SK-N-SH (cell line): ENCODE measurements at regions not wholly inside any gene's neighbourhood (a gene's known extent, or its start where the extent isn't known, plus 50 kb on each side); places are given as distances from the start of the nearest gene placed in this dataset.
A peak's percentile ranks its signal among the peaks of the same experiment; 100 is the strongest.

Experiments
- CTCF ChIA-PET: fragments of 300-600, 350-600 bp; formaldehyde crosslinking; extraction: SDS; loops from one replicate; lab custom pipeline; 2021; lab: Yijun Ruan, JAX
- POLR2A ChIA-PET: fragments of 350-600 bp; sonication (Branson Sonifier 250); formaldehyde crosslinking; extraction: SDS; loops from one replicate; lab custom pipeline; 2020; ENCODE audit warnings: antibody characterized with exemption, inconsistent platforms; lab: Yijun Ruan, JAX
- DNase-seq: peaks from one replicate; pipeline ENCODE4 v3.0.0; 2012
- H2AFZ ChIP-seq: fragments of 200-600 bp; sonication (generic); 2 replicates; pipeline ENCODE4 v1.8.1; 2016; ENCODE audit warnings: antibody characterized with exemption, mild to moderate bottlenecking, low read depth
- H3F3A ChIP-seq: fragments of 200-600 bp; sonication (generic); replicated peaks from 2 replicates; pipeline ENCODE3; 2016; ENCODE audit warnings: antibody characterized with exemption, mild to moderate bottlenecking; ENCODE audit not compliant: insufficient read depth
- H3K27ac ChIP-seq, 2 experiments: fragments of 200-500 bp in 1 of 2; fragments of 200-600 bp in 1 of 2; sonication (Bioruptor generic) in 1 of 2; sonication (generic), shearing (Covaris generic) in 1 of 2; 2 replicates each; pipeline versions ENCODE4 v1.5.1 to v1.6.1; 2014 to 2016; ENCODE audit warnings: low read depth in 2 of 2, inconsistent platforms in 1 of 2, low read length in 1 of 2, mild to moderate bottlenecking in 1 of 2, mixed read lengths in 1 of 2
- H3K27me3 ChIP-seq: fragments of 200-600 bp; sonication (generic), shearing (Covaris generic); 2 replicates; pipeline ENCODE4 v1.6.1; 2016; ENCODE audit warnings: mixed run types; ENCODE audit not compliant: insufficient read depth
- H3K36me3 ChIP-seq, 2 experiments: fragments of 200-500 bp in 1 of 2; fragments of 200-600 bp in 1 of 2; sonication (Bioruptor generic) in 1 of 2; sonication (generic) in 1 of 2; replicated peaks in 1 of 2; 2 replicates each; pipeline versions ENCODE3 to v1.5.1; 2014 to 2016; ENCODE audit warnings: low read length in 1 of 2, mild to moderate bottlenecking in 1 of 2; ENCODE audit not compliant: insufficient read depth in 2 of 2, control insufficient read depth in 1 of 2
- H3K4me1 ChIP-seq, 2 experiments: fragments of 200-500 bp in 1 of 2; fragments of 200-600 bp in 1 of 2; sonication (Bioruptor generic) in 1 of 2; sonication (generic), shearing (Covaris generic) in 1 of 2; 2 replicates each; pipeline versions ENCODE4 v1.5.1 to v1.6.1; 2014 to 2016; ENCODE audit warnings: low read depth in 1 of 2, low read length in 1 of 2, mixed run types in 1 of 2; ENCODE audit not compliant: insufficient read depth in 2 of 2, control insufficient read depth in 1 of 2
- H3K4me2 ChIP-seq: fragments of 200-600 bp; sonication (generic), shearing (Covaris generic); 2 replicates; pipeline ENCODE4 v1.6.1; 2017; ENCODE audit warnings: mixed run types
- H3K4me3 ChIP-seq, 2 experiments: fragments of 200-500 bp in 1 of 2; fragments of 200-600 bp in 1 of 2; sonication (Bioruptor generic) in 1 of 2; sonication (generic), shearing (Covaris generic) in 1 of 2; 2 replicates each; pipeline versions ENCODE4 v1.5.1 to v1.8.1; 2014 to 2016; ENCODE audit warnings: low read depth in 2 of 2, inconsistent platforms in 1 of 2, low read length in 1 of 2, mild to moderate bottlenecking in 1 of 2, mixed read lengths in 1 of 2, moderate library complexity in 1 of 2
- H3K79me2 ChIP-seq: fragments of 200-600 bp; sonication (generic); 2 replicates; pipeline ENCODE4 v1.8.1; 2017; ENCODE audit warnings: mild to moderate bottlenecking; ENCODE audit not compliant: insufficient read depth
- H3K9ac ChIP-seq: fragments of 200-600 bp; sonication (generic); 2 replicates; pipeline ENCODE4 v1.6.1; 2017; ENCODE audit warnings: mixed run types
- H3K9me2 ChIP-seq: fragments of 200-600 bp; sonication (generic); 2 replicates; pipeline ENCODE4 v1.6.1; 2017; ENCODE audit warnings: mixed run types
- H3K9me3 ChIP-seq: fragments of 200-600 bp; sonication (generic); 2 replicates; pipeline ENCODE4 v1.6.1; 2017; ENCODE audit warnings: mixed run types, mild to moderate bottlenecking, moderate library complexity
- H4K20me1 ChIP-seq: fragments of 200-600 bp; sonication (generic); 2 replicates; pipeline ENCODE4 v1.6.1; 2017; ENCODE audit warnings: mild to moderate bottlenecking, mixed run types; ENCODE audit not compliant: insufficient read depth
- CHD2 ChIP-seq: fragments of 150-350 bp; IDR thresholded peaks from 2 replicates; pipeline ENCODE4 v1.6.1; 2018; ENCODE audit warnings: low read length; ENCODE audit not compliant: partially characterized antibody
- ELF1 ChIP-seq: IDR thresholded peaks from 2 replicates; pipeline ENCODE4 v1.4.0; 2012
- EP300 ChIP-seq, 2 experiments: IDR thresholded peaks; 2 replicates each; pipeline versions ENCODE4 v1.4.0 to v1.6.1; 2012; ENCODE audit warnings: borderline replicate concordance in 1 of 2, low read depth in 1 of 2, low read length in 1 of 2
- EZH2phosphoT487 ChIP-seq: fragments of 200-600 bp; sonication (generic); IDR thresholded peaks from 2 replicates; pipeline ENCODE4 v1.6.1; 2017; ENCODE audit warnings: low read depth, mixed run types, mild to moderate bottlenecking, antibody characterized with exemption, moderate library complexity, borderline replicate concordance
- FOSL2 ChIP-seq: IDR thresholded peaks from 2 replicates; pipeline ENCODE4 v1.4.0; 2012; ENCODE audit warnings: low read depth, mild to moderate bottlenecking, moderate library complexity, borderline replicate concordance
- FOXM1 ChIP-seq: IDR thresholded peaks from 2 replicates; pipeline ENCODE4 v1.4.0; 2012; ENCODE audit warnings: low read depth, mild to moderate bottlenecking
- JUND ChIP-seq: IDR thresholded peaks from 2 replicates; pipeline ENCODE4 v1.4.0; 2012
- MEF2A ChIP-seq: IDR thresholded peaks from 2 replicates; pipeline ENCODE4 v1.4.0; 2012; ENCODE audit warnings: low read depth, borderline replicate concordance
- MXI1 ChIP-seq: IDR thresholded peaks from 2 replicates; pipeline ENCODE4 v1.6.1; 2012; ENCODE audit warnings: mild to moderate bottlenecking, low read depth, low read length, improper control_type of control experiment
- NFIC ChIP-seq: IDR thresholded peaks from 2 replicates; pipeline ENCODE4 v1.4.0; 2012; ENCODE audit warnings: borderline replicate concordance
- RCOR1 ChIP-seq: fragments of 150-350 bp; IDR thresholded peaks from 2 replicates; pipeline ENCODE4 v1.6.1; 2017; ENCODE audit warnings: antibody characterized with exemption, low read length
- TAF1 ChIP-seq: IDR thresholded peaks from 2 replicates; pipeline ENCODE4 v1.6.1; 2012; ENCODE audit warnings: low read depth, mild to moderate bottlenecking, low read length, moderate library complexity, borderline replicate concordance
- TEAD4 ChIP-seq: IDR thresholded peaks from 2 replicates; pipeline ENCODE4 v1.4.0; 2012; ENCODE audit warnings: mild to moderate bottlenecking, borderline replicate concordance; ENCODE audit not compliant: insufficient read depth
- WGBS: methylation state at CpG from one replicate; pipeline ENCODE4 v1.1.6; 2017; ENCODE audit warnings: low lambda C conversion rate; 5-methylcytosine and 5-hydroxymethylcytosine counted together
- TF ChIP-seq, protein P1 (sequence below): fragments of 150-350 bp; IDR thresholded peaks from 2 replicates; pipeline ENCODE4 v1.6.1; 2016; ENCODE audit warnings: mild to moderate bottlenecking, low read depth, low read length
- TF ChIP-seq, protein P2 (sequence below): fragments of 200-600 bp; sonication (generic); IDR thresholded peaks from 2 replicates; pipeline ENCODE4 v1.6.1; 2017; ENCODE audit warnings: antibody characterized with exemption, mild to moderate bottlenecking, moderate library complexity
- TF ChIP-seq, protein P3 (sequence below): IDR thresholded peaks from 2 replicates; pipeline ENCODE4; 2012

DNA sequence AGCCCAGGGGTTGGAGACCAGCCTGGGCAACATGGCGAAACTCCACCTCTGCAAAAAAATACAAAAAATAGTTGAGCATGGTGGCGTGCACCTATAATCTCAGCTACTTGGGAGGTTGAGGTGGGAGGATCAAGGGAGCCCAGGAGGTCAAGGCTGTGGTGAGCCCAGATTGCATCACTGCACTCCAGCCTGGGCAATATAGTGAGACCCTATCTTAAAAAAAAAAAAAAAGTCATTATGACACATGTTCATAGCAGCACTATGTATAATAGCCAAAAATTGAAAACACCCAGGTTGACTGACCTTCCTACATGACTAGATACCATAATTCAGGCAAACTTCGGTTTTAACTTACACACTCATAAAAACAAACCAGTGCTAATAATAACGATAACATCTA, 90.8 kb upstream of the RBPJ start (continued):
- TF ChIP-seq MEF2A = no peak
- no peak for TF ChIP-seq EP300 (IDR thresholded peaks at IDR 0.05; ENCODE audit: borderline replicate concordance in 1 of 2, low read depth in 1 of 2, low read length in 1 of 2)
- no peak for TF ChIP-seq ELF1
- TF ChIP-seq FOSL2 = no peak
- TF ChIP-seq NFIC = no peak
- TF ChIP-seq RCOR1 = no peak
- TF ChIP-seq TAF1 = no peak
- no peak for TF ChIP-seq CHD2
- TF ChIP-seq EZH2phosphoT487 = no peak

DNA sequence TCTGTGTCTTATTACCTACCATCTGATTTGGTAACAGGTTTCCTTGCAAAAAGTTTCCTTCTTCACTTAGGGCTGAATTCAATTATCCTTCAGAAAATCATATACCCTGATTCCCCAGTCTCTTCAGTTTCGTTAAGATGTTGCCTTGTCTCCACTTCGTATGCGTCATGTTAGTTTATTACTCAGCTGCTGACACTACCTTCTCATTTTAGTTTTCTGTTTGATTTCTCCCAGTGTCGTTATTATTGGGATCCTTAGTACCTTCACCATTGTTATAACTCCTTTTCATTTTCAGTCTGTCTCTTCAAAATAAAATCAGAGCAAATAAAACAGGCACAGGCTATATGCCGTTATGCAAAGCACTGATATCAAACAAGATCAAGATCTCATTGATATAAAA, 87.5 kb upstream of the RBPJ start:
- ChIA-PET CTCF (interaction anchor here (0.6 kb wide), 1 partner anchor 791 kb away, joined by 3 read pairs; no protein-coding TSS in a partner anchor), POLR2A (no interaction called here)
- H3K4me2 ChIP-seq = no peak overlapping the region
- peaks cover 1 to 2% of the 10 kb centered on the region in 2 experiments; a peak in 1 of 4 replicates for H3K4me1 ChIP-seq
- 52% methylated on average over 5 of the region's 5 CpGs for WGBS
- TF ChIP-seq, protein P1, sequence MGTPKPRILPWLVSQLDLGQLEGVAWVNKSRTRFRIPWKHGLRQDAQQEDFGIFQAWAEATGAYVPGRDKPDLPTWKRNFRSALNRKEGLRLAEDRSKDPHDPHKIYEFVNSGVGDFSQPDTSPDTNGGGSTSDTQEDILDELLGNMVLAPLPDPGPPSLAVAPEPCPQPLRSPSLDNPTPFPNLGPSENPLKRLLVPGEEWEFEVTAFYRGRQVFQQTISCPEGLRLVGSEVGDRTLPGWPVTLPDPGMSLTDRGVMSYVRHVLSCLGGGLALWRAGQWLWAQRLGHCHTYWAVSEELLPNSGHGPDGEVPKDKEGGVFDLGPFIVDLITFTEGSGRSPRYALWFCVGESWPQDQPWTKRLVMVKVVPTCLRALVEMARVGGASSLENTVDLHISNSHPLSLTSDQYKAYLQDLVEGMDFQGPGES = no peak
- TF ChIP-seq ELF1 (no peak), FOSL2 (no peak), RCOR1 (no peak), JUND (no peak), FOXM1 (no peak)
- TF ChIP-seq, protein P2, sequence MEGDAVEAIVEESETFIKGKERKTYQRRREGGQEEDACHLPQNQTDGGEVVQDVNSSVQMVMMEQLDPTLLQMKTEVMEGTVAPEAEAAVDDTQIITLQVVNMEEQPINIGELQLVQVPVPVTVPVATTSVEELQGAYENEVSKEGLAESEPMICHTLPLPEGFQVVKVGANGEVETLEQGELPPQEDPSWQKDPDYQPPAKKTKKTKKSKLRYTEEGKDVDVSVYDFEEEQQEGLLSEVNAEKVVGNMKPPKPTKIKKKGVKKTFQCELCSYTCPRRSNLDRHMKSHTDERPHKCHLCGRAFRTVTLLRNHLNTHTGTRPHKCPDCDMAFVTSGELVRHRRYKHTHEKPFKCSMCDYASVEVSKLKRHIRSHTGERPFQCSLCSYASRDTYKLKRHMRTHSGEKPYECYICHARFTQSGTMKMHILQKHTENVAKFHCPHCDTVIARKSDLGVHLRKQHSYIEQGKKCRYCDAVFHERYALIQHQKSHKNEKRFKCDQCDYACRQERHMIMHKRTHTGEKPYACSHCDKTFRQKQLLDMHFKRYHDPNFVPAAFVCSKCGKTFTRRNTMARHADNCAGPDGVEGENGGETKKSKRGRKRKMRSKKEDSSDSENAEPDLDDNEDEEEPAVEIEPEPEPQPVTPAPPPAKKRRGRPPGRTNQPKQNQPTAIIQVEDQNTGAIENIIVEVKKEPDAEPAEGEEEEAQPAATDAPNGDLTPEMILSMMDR = no peak
- TF ChIP-seq, all 33 proteins: peak for 0
- no peak overlapping the region for H3K27ac ChIP-seq
- no peaks in the 10 kb centered on the region for H4K20me1 ChIP-seq
- H3K9me2 ChIP-seq = no peaks in the 10 kb centered on the region
- H3K4me3 ChIP-seq = no peak overlapping the region
- no peaks in the 10 kb centered on the region for H3F3A ChIP-seq
- no peak overlapping the region for H2AFZ ChIP-seq
- no peaks in the 10 kb centered on the region; the same call in 1 of the 2 replicates for H3K27me3 ChIP-seq
- no peaks in the 10 kb centered on the region for H3K36me3 ChIP-seq
- no peaks in the 10 kb centered on the region for H3K9me3 ChIP-seq
- DNase-seq = no peak
- H3K9ac ChIP-seq = no peak overlapping the region
- H3K79me2 ChIP-seq = no peaks in the 10 kb centered on the region

DNA sequence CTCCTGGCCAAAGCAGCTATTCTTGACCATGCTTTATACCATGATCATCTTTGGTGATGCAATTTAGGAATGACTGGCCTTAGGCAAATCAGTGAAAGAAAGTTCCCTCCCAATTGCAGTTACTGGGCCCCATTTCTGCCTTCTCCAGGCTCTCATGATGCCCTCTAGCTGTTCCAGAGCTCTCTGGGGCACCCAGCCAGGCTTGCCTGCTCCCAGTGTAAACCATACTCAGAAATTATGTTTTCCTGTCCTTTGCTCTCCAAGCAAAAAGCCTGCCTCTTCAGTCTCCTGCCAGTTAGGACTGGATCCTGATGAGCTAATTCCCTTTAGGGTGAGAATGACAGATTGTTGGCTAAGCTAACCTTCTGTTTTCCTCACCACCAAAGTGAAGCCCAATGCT, 85.3 kb upstream of the RBPJ start:
- no peaks in the 10 kb centered on the region for H4K20me1 ChIP-seq
- H3F3A ChIP-seq = no peaks in the 10 kb centered on the region
- CTCF ChIA-PET = interaction anchor here (1.2 kb wide), 1 partner anchor 30 kb away, joined by 3 read pairs; no protein-coding TSS in a partner anchor
- H3K79me2 ChIP-seq = no peaks in the 10 kb centered on the region
- H3K4me1 ChIP-seq = peaks cover 3 to 7% of the 10 kb centered on the region in 2 experiments; a peak in 1 of 4 replicates
- no peaks in the 10 kb centered on the region for H3K9me3 ChIP-seq
- H3K27me3 ChIP-seq = no peaks in the 10 kb centered on the region
- H3K9ac ChIP-seq = no peak overlapping the region
- no peak for DNase-seq
- TF ChIP-seq, protein P3, sequence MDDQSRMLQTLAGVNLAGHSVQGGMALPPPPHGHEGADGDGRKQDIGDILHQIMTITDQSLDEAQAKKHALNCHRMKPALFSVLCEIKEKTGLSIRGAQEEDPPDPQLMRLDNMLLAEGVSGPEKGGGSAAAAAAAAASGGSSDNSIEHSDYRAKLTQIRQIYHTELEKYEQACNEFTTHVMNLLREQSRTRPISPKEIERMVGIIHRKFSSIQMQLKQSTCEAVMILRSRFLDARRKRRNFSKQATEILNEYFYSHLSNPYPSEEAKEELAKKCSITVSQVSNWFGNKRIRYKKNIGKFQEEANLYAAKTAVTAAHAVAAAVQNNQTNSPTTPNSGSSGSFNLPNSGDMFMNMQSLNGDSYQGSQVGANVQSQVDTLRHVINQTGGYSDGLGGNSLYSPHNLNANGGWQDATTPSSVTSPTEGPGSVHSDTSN = 0 out of 2 replicates have a peak, but pooled peaks have one; percentile 12
- no peak for TF ChIP-seq TEAD4
- TF ChIP-seq MXI1 = no peak
- no peak for TF ChIP-seq CHD2
- 0 out of 2 replicates have a peak, but pooled peaks have one; percentile 52 for TF ChIP-seq NFIC
- TF ChIP-seq, all 33 proteins: peak for 2
- H2AFZ ChIP-seq = no peak overlapping the region
- H3K9me2 ChIP-seq = no peaks in the 10 kb centered on the region
- H3K4me3 ChIP-seq = no peak overlapping the region
- H3K4me2 ChIP-seq = no peak overlapping the region
- POLR2A ChIA-PET = interaction anchor here (0.6 kb wide), 1 partner anchor 54 kb away, joined by 4 read pairs; no protein-coding TSS in a partner anchor
- H3K36me3 ChIP-seq = no peaks in the 10 kb centered on the region
- no peak overlapping the region for H3K27ac ChIP-seq
